ENCODE measurements at regions not wholly inside any gene's neighbourhood (a gene's known extent, or its start where the extent isn't known, plus 50 kb on each side); places are given as distances from the start of the nearest gene placed in this dataset.

GRCh38 chr15:53260647-53261046 lies 470.5 kb upstream of the ONECUT1 start:
- no peak overlapping the region for H3K27ac ChIP-seq
- no peak for TF ChIP-seq CTCF (conservative IDR thresholded peaks at IDR 0.05)

GRCh38 chr15:53256457-53256856 lies 466.3 kb upstream of the ONECUT1 start:
- H3K27ac ChIP-seq = no peak overlapping the region
- TF ChIP-seq CTCF (conservative IDR thresholded peaks at IDR 0.05) = no peak

- H3K27ac ChIP-seq = no peak overlapping the region
- no peak for TF ChIP-seq CTCF (conservative IDR thresholded peaks at IDR 0.05)
Observed at GRCh38 chr15:53256043-53256442, 465.9 kb upstream of the ONECUT1 start.

- TF ChIP-seq CTCF (conservative IDR thresholded peaks at IDR 0.05) = no peak
Observed at GRCh38 chr15:53251996-53252395, 461.9 kb upstream of the ONECUT1 start.

GRCh38 chr15:53251523-53251922 lies 461.4 kb upstream of the ONECUT1 start:
- H3K27ac ChIP-seq = no peak overlapping the region
- TF ChIP-seq CTCF (conservative IDR thresholded peaks at IDR 0.05) = no peak

More at GRCh38 chr15:53251996-53252395, 461.9 kb upstream of the ONECUT1 start:
- H3K27ac ChIP-seq = no peak overlapping the region

- no peak overlapping the region for H3K27ac ChIP-seq
- TF ChIP-seq CTCF (conservative IDR thresholded peaks at IDR 0.05) = no peak
Observed at GRCh38 chr15:53247041-53247708, 457.0 kb upstream of the ONECUT1 start.

GRCh38 chr15:53246404-53246803 lies 456.3 kb upstream of the ONECUT1 start:
- no peak overlapping the region for H3K27ac ChIP-seq
- no peak for TF ChIP-seq CTCF (conservative IDR thresholded peaks at IDR 0.05)

Measured in VCaP (cell line).